GM23338 (cell line): ENCODE measurements at regions not wholly inside any gene's neighbourhood (a gene's known extent, or its start where the extent isn't known, plus 50 kb on each side); places are given as distances from the start of the nearest gene placed in this dataset.

Source experiments
- ATAC-seq: fragments of 200-7000 bp; cut with Tn5 transposase; 3 replicates; pipeline ENCODE4 v1.9.1; 2020
- DNase-seq: peaks from one replicate; pipeline ENCODE4 v3.0.0-alpha.2; 2015; ENCODE audit warnings: low spot score
- H2AFZ ChIP-seq: fragments of 200-600 bp; sonication (generic); 2 replicates; pipeline ENCODE4 v1.8.0; 2016; ENCODE audit warnings: antibody characterized with exemption, mild to moderate bottlenecking, moderate library complexity
- H3F3A ChIP-seq: fragments of 200-600 bp; sonication (generic); replicated peaks from 2 replicates; pipeline ENCODE4 v1.8.0; 2017; ENCODE audit warnings: antibody characterized with exemption, mixed run types, low read depth
- H3K27ac ChIP-seq: fragments of 200-600 bp; sonication (generic); 2 replicates; pipeline ENCODE4 v1.6.1; 2016; ENCODE audit warnings: low read depth
- H3K27me3 ChIP-seq: fragments of 200-600 bp; sonication (generic); 2 replicates; pipeline ENCODE4 v1.8.0; 2016; ENCODE audit warnings: mild to moderate bottlenecking, mixed run types, moderate library complexity; ENCODE audit not compliant: insufficient read depth
- H3K36me3 ChIP-seq: fragments of 200-600 bp; sonication (generic); 2 replicates; pipeline ENCODE4 v1.8.0; 2016; ENCODE audit warnings: mild to moderate bottlenecking; ENCODE audit not compliant: insufficient read depth
- H3K4me1 ChIP-seq: fragments of 200-600 bp; sonication (generic); 2 replicates; pipeline ENCODE4 v1.8.0; 2016; ENCODE audit warnings: mild to moderate bottlenecking, moderate library complexity; ENCODE audit not compliant: insufficient read depth
- H3K4me2 ChIP-seq: fragments of 200-600 bp; sonication (generic); 2 replicates; pipeline ENCODE4 v1.7.1; 2017; ENCODE audit warnings: mixed run types
- H3K4me3 ChIP-seq: fragments of 200-600 bp; sonication (generic); 2 replicates; pipeline ENCODE4 v1.6.1; 2016; ENCODE audit warnings: mixed run types
- H3K79me2 ChIP-seq: fragments of 200-600 bp; sonication (generic); replicated peaks from 2 replicates; pipeline ENCODE4 v1.8.0; 2017; ENCODE audit warnings: mild to moderate bottlenecking; ENCODE audit not compliant: insufficient read depth
- H3K9me2 ChIP-seq: fragments of 200-600 bp; sonication (generic); 2 replicates; pipeline ENCODE4 v1.8.0; 2017; ENCODE audit not compliant: insufficient read depth
- H4K20me1 ChIP-seq: fragments of 200-600 bp; sonication (generic); replicated peaks from 2 replicates; pipeline ENCODE4 v1.8.0; 2017; ENCODE audit warnings: mild to moderate bottlenecking; ENCODE audit not compliant: insufficient read depth
- H3K27ac Mint-ChIP-seq: 2 replicates; pipeline ENCODE4 v1.8.0; 2020; ENCODE audit warnings: inconsistent platforms, mild to moderate bottlenecking, moderate library complexity, mixed read lengths
- H3K27me3 Mint-ChIP-seq: 3 replicates; pipeline ENCODE4 v1.8.0; 2022; ENCODE audit warnings: low read depth, mild to moderate bottlenecking, moderate library complexity, mixed read lengths, inconsistent platforms; ENCODE audit not compliant: insufficient read depth, poor library complexity
- H3K36me3 Mint-ChIP-seq: 3 replicates; pipeline ENCODE4 v1.8.0; 2021; ENCODE audit warnings: low read depth, mild to moderate bottlenecking, inconsistent platforms, moderate library complexity, mixed read lengths
- H3K4me1 Mint-ChIP-seq: 3 replicates; pipeline ENCODE4 v1.8.0; 2020; ENCODE audit warnings: mild to moderate bottlenecking, inconsistent platforms, mixed read lengths
- H3K4me3 Mint-ChIP-seq: 3 replicates; pipeline ENCODE4 v1.8.0; 2021; ENCODE audit warnings: moderate library complexity, mild to moderate bottlenecking, inconsistent platforms, mixed read lengths
- H3K9me3 Mint-ChIP-seq: 3 replicates; pipeline ENCODE4 v1.8.0; 2020; ENCODE audit warnings: moderate library complexity, mild to moderate bottlenecking, inconsistent platforms, mixed read lengths
- CREB1 ChIP-seq: fragments of 250-450 bp; sonication (Bioruptor Pico); IDR thresholded peaks from 2 replicates; pipeline ENCODE4 v1.5.0; 2020; ENCODE audit warnings: low read depth, mild to moderate bottlenecking, moderate library complexity
- ETS1 ChIP-seq: IDR thresholded peaks from 2 replicates; pipeline ENCODE4 v1.6.1; 2016; ENCODE audit warnings: antibody characterized with exemption
- EZH2 ChIP-seq: fragments of 200-600 bp; sonication (generic); IDR thresholded peaks from one replicate; pipeline ENCODE4 v1.8.0; 2017; ENCODE audit warnings: antibody characterized with exemption, mild to moderate bottlenecking, low read depth; ENCODE audit not compliant: unreplicated experiment
- EZH2phosphoT487 ChIP-seq: fragments of 200-600 bp; sonication (generic); IDR thresholded peaks from one replicate; pipeline ENCODE4 v1.8.1; 2018; ENCODE audit warnings: antibody characterized with exemption; ENCODE audit not compliant: unreplicated experiment
- NANOG ChIP-seq: IDR thresholded peaks from 2 replicates; pipeline ENCODE4 v1.6.1; 2016; ENCODE audit warnings: antibody characterized with exemption, borderline replicate concordance
- POLR2AphosphoS5 ChIP-seq: IDR thresholded peaks from 2 replicates; pipeline ENCODE4 v1.6.1; 2016; ENCODE audit warnings: antibody characterized with exemption, low read depth
- REST ChIP-seq: IDR thresholded peaks from one replicate; pipeline ENCODE4 v1.6.1; 2018; ENCODE audit warnings: antibody characterized with exemption; ENCODE audit not compliant: unreplicated experiment
- ZNF114 ChIP-seq: fragments of 250-450 bp; sonication (Bioruptor Pico); IDR thresholded peaks from 2 replicates; pipeline ENCODE4 v1.5.0; 2020; ENCODE audit warnings: mild to moderate bottlenecking, moderate library complexity
- ZNF331 ChIP-seq: fragments of 250-450 bp; sonication (Bioruptor Pico); IDR thresholded peaks from 2 replicates; pipeline ENCODE4 v1.5.0; 2020; ENCODE audit warnings: low read depth, mild to moderate bottlenecking, moderate library complexity
- TF ChIP-seq, protein P1 (sequence below): fragments of 250-450 bp; sonication (Bioruptor Pico); IDR thresholded peaks from 2 replicates; pipeline ENCODE4 v1.5.0; 2020; ENCODE audit warnings: mild to moderate bottlenecking, moderate library complexity

DNA sequence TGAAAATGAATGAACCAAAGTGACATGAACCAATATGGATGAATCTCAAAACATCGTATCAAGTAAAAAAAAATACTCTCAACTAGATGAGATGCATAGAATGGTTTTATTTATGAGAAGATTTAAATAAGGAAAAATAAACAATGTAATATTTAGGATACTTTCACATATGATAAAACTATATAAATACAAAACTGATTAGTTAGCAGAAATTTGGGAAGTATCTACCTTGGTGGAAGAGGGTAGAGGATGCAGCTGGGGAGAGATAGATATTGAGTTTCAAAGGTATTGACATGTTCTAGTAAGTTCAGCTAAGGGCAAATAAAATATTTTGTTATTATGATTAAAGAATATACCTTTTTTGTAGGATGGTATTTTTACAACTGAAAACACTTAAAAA is 463.1 kb downstream of the SH2D4B start:
- no peak overlapping the region for H2AFZ ChIP-seq
- H3K4me1 ChIP-seq: no peaks in the 10 kb centered on the region
- no peak for ATAC-seq
- H3K79me2 ChIP-seq: no peaks in the 10 kb centered on the region
- H3K4me1 Mint-ChIP-seq: no peaks in the 10 kb centered on the region
- peaks cover 8% of the 10 kb centered on the region for H3K27me3 Mint-ChIP-seq
- H3K27ac ChIP-seq: no peak overlapping the region
- no peak for DNase-seq
- H3K36me3 ChIP-seq: no peaks in the 10 kb centered on the region; the same call in 1 of the 2 replicates
- H3K27ac Mint-ChIP-seq: no peak overlapping the region
- H3K9me2 ChIP-seq: no peaks in the 10 kb centered on the region
- no peaks in the 10 kb centered on the region for H3K27me3 ChIP-seq
- no peak for TF ChIP-seq ZNF331 (CRISPR knock-in tag)
- no peak for TF ChIP-seq CREB1 (CRISPR knock-in tag)
- no peak for TF ChIP-seq EZH2
- TF ChIP-seq NANOG: no peak
- TF ChIP-seq POLR2AphosphoS5: no peak
- TF ChIP-seq EZH2phosphoT487: no peak
- no peak for TF ChIP-seq REST
- no peak overlapping the region for H3K4me3 Mint-ChIP-seq
- no peaks in the 10 kb centered on the region for H4K20me1 ChIP-seq
- H3K4me2 ChIP-seq: no peak overlapping the region
- H3K36me3 Mint-ChIP-seq: no peaks in the 10 kb centered on the region
- no peak overlapping the region for H3K4me3 ChIP-seq
- H3K9me3 Mint-ChIP-seq: peaks cover 4% of the 10 kb centered on the region; the same call in 2 of the 3 replicates
- no peaks in the 10 kb centered on the region for H3F3A ChIP-seq

DNA sequence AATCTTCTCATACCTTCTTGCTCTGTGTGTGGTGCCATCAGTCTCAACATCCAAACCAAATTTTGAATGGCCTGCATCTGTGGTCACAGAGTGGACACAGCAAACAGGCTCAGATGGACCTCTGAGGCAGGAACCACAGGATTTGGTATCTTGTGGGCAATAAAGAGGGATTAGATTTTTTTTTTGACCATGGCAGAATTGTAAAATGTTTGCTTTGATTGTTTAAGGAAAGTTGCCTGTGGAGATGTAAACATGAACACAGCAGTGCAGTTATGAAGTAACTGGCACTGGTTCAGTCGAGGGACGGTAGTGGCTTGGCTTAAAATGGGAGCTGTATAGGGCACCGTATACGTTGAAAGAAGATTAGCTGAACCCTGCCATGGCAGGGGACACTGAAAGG is 464.7 kb downstream of the SH2D4B start:
- no peak for TF ChIP-seq ETS1
- TF ChIP-seq ZNF114 (CRISPR knock-in tag): no peak
- TF ChIP-seq, protein P1, sequence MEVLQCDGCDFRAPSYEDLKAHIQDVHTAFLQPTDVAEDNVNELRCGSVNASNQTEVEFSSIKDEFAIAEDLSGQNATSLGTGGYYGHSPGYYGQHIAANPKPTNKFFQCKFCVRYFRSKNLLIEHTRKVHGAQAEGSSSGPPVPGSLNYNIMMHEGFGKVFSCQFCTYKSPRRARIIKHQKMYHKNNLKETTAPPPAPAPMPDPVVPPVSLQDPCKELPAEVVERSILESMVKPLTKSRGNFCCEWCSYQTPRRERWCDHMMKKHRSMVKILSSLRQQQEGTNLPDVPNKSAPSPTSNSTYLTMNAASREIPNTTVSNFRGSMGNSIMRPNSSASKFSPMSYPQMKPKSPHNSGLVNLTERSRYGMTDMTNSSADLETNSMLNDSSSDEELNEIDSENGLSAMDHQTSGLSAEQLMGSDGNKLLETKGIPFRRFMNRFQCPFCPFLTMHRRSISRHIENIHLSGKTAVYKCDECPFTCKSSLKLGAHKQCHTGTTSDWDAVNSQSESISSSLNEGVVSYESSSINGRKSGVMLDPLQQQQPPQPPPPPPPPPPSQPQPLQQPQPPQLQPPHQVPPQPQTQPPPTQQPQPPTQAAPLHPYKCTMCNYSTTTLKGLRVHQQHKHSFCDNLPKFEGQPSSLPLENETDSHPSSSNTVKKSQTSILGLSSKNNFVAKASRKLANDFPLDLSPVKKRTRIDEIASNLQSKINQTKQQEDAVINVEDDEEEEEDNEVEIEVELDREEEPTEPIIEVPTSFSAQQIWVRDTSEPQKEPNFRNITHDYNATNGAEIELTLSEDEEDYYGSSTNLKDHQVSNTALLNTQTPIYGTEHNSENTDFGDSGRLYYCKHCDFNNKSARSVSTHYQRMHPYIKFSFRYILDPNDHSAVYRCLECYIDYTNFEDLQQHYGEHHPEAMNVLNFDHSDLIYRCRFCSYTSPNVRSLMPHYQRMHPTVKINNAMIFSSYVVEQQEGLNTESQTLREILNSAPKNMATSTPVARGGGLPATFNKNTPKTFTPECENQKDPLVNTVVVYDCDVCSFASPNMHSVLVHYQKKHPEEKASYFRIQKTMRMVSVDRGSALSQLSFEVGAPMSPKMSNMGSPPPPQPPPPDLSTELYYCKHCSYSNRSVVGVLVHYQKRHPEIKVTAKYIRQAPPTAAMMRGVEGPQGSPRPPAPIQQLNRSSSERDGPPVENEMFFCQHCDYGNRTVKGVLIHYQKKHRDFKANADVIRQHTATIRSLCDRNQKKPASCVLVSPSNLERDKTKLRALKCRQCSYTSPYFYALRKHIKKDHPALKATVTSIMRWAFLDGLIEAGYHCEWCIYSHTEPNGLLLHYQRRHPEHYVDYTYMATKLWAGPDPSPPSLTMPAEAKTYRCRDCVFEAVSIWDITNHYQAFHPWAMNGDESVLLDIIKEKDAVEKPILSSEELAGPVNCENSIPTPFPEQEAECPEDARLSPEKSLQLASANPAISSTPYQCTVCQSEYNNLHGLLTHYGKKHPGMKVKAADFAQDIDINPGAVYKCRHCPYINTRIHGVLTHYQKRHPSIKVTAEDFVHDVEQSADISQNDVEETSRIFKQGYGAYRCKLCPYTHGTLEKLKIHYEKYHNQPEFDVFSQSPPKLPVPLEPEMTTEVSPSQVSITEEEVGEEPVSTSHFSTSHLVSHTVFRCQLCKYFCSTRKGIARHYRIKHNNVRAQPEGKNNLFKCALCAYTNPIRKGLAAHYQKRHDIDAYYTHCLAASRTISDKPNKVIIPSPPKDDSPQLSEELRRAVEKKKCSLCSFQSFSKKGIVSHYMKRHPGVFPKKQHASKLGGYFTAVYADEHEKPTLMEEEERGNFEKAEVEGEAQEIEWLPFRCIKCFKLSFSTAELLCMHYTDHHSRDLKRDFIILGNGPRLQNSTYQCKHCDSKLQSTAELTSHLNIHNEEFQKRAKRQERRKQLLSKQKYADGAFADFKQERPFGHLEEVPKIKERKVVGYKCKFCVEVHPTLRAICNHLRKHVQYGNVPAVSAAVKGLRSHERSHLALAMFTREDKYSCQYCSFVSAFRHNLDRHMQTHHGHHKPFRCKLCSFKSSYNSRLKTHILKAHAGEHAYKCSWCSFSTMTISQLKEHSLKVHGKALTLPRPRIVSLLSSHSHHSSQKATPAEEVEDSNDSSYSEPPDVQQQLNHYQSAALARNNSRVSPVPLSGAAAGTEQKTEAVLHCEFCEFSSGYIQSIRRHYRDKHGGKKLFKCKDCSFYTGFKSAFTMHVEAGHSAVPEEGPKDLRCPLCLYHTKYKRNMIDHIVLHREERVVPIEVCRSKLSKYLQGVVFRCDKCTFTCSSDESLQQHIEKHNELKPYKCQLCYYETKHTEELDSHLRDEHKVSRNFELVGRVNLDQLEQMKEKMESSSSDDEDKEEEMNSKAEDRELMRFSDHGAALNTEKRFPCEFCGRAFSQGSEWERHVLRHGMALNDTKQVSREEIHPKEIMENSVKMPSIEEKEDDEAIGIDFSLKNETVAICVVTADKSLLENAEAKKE (CRISPR knock-in tag): no peak
- TF ChIP-seq EZH2: no peak
- TF ChIP-seq EZH2phosphoT487: no peak
- no peaks in the 10 kb centered on the region for H3K27me3 ChIP-seq
- H3K4me1 ChIP-seq: no peaks in the 10 kb centered on the region
- no peak for ATAC-seq
- Mint-ChIP-seq H3K9me3 (no peaks in the 10 kb centered on the region), H3K4me1 (no peaks in the 10 kb centered on the region), H3K27me3 (no peaks in the 10 kb centered on the region), H3K27ac (no peak overlapping the region), H3K4me3 (no peak overlapping the region), H3K36me3 (no peaks in the 10 kb centered on the region)
- no peaks in the 10 kb centered on the region for H4K20me1 ChIP-seq
- H3K4me3 ChIP-seq: no peak overlapping the region
- H3K79me2 ChIP-seq: no peaks in the 10 kb centered on the region
- no peak for DNase-seq
- H3K36me3 ChIP-seq: no peaks in the 10 kb centered on the region
- H3K9me2 ChIP-seq: 0 out of 2 replicates have a peak, but pooled peaks cover 4% of the 10 kb centered on the region
- H3K4me2 ChIP-seq: no peak overlapping the region
- H3F3A ChIP-seq: no peaks in the 10 kb centered on the region
- H2AFZ ChIP-seq: no peak overlapping the region
- H3K27ac ChIP-seq: no peak overlapping the region
